MM.1S (cell line): ENCODE measurements at regions not wholly inside any gene's neighbourhood (a gene's known extent, or its start where the extent isn't known, plus 50 kb on each side); places are given as distances from the start of the nearest gene placed in this dataset.

Source experiments
- DNase-seq: peaks from one replicate; pipeline ENCODE4 v3.0.0-alpha.2; 2015
- H2AFZ ChIP-seq: fragments of 300-600 bp; sonication (generic); 2 replicates; pipeline ENCODE4 v1.6.0; 2016; ENCODE audit warnings: antibody characterized with exemption, low read length
- H3F3A ChIP-seq: fragments of 300-600 bp; sonication (generic); 2 replicates; pipeline ENCODE4 v1.6.1; 2016; ENCODE audit warnings: mild to moderate bottlenecking, antibody characterized with exemption, low read length, moderate library complexity, mixed read lengths; ENCODE audit not compliant: insufficient read depth
- H3K27ac ChIP-seq: fragments of 300-600 bp; sonication (generic); 2 replicates; pipeline ENCODE4 v1.5.1; 2016; ENCODE audit warnings: mild to moderate bottlenecking, low read length
- H3K27me3 ChIP-seq: fragments of 300-600 bp; sonication (generic); replicated peaks from 2 replicates; pipeline ENCODE4 v1.6.0; 2016; ENCODE audit warnings: low read length; ENCODE audit not compliant: insufficient read depth
- H3K36me3 ChIP-seq: fragments of 300-600 bp; sonication (generic); replicated peaks from 2 replicates; pipeline ENCODE4 v1.6.1; 2016; ENCODE audit warnings: mild to moderate bottlenecking, low read length, mixed read lengths; ENCODE audit not compliant: insufficient read depth
- H3K4me1 ChIP-seq: fragments of 300-600 bp; sonication (generic); 2 replicates; pipeline ENCODE4 v1.6.1; 2016; ENCODE audit warnings: low read length, mixed read lengths
- H3K4me2 ChIP-seq: fragments of 300-600 bp; sonication (generic); 2 replicates; pipeline ENCODE4 v1.6.0; 2016; ENCODE audit warnings: low read depth, low read length
- H3K4me3 ChIP-seq: fragments of 300-600 bp; sonication (generic); 2 replicates; pipeline ENCODE4 v1.5.1; 2016; ENCODE audit warnings: low read length, mixed read lengths
- H3K79me2 ChIP-seq: fragments of 300-600 bp; sonication (generic); 2 replicates; pipeline ENCODE4 v1.6.1; 2016; ENCODE audit warnings: mixed run types, low read length, mixed read lengths
- H3K9ac ChIP-seq: fragments of 300-600 bp; sonication (generic); 2 replicates; pipeline ENCODE4 v1.6.1; 2016; ENCODE audit warnings: low read length, mixed read lengths
- H3K9me2 ChIP-seq: fragments of 300-600 bp; sonication (generic); replicated peaks from 2 replicates; pipeline ENCODE4 v1.6.1; 2016; ENCODE audit warnings: mild to moderate bottlenecking, low read length, mixed read lengths; ENCODE audit not compliant: insufficient read depth
- H3K9me3 ChIP-seq: fragments of 300-600 bp; sonication (generic); replicated peaks from 2 replicates; pipeline ENCODE4 v1.6.1; 2016; ENCODE audit warnings: mild to moderate bottlenecking, low read length, mixed read lengths; ENCODE audit not compliant: insufficient read depth
- H4K20me1 ChIP-seq: fragments of 300-600 bp; sonication (generic); 2 replicates; pipeline ENCODE4 v1.6.1; 2016; ENCODE audit warnings: mild to moderate bottlenecking, low read length, moderate library complexity, mixed read lengths; ENCODE audit not compliant: insufficient read depth
- EZH2 ChIP-seq: fragments of 300-600 bp; sonication (generic); optimal IDR thresholded peaks from 2 replicates; pipeline ENCODE3; 2017; ENCODE audit warnings: low read depth, mild to moderate bottlenecking, antibody characterized with exemption, low read length, mixed read lengths
- EZH2phosphoT487 ChIP-seq: fragments of 300-600 bp; sonication (generic); IDR thresholded peaks from 2 replicates; pipeline ENCODE4 v1.6.1; 2018; ENCODE audit warnings: antibody characterized with exemption, low read length
- TF ChIP-seq, protein P1 (sequence below): fragments of 300-600 bp; sonication (generic); IDR thresholded peaks from 2 replicates; pipeline ENCODE4 v1.5.1; 2016; ENCODE audit warnings: antibody characterized with exemption, low read length, mixed read lengths

DNA sequence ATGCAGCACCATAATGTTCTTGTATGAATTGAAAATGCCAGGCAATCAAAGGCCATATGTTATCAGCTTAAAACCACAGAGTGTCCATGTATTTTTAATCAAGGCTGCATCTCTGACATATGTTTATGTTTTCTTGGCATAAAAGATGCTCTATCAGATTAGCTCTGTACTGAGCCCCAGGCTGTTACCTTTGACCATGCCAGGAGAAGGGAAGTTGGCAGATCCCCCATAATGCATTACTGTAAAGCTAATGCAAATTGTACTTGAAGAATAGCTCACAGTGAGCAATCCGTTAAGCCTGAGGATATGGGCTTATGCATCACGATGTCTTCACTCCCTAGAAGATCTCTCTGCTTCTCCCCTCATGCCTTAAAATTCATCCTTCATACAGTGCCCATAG is 414.4 kb downstream of the BRINP1 start:
- Histone ChIP-seq H3F3A (no peaks in the 10 kb centered on the region), H3K27me3 (no peaks in the 10 kb centered on the region), H3K9me3 (no peaks in the 10 kb centered on the region), H3K9ac (no peak overlapping the region), H3K9me2 (no peaks in the 10 kb centered on the region), H3K79me2 (no peaks in the 10 kb centered on the region), H3K4me3 (no peak overlapping the region), H3K4me1 (no peaks in the 10 kb centered on the region), H3K36me3 (no peaks in the 10 kb centered on the region), H2AFZ (no peak overlapping the region), H3K4me2 (no peak overlapping the region), H3K27ac (no peak overlapping the region), H4K20me1 (no peaks in the 10 kb centered on the region)
- TF ChIP-seq, protein P1, sequence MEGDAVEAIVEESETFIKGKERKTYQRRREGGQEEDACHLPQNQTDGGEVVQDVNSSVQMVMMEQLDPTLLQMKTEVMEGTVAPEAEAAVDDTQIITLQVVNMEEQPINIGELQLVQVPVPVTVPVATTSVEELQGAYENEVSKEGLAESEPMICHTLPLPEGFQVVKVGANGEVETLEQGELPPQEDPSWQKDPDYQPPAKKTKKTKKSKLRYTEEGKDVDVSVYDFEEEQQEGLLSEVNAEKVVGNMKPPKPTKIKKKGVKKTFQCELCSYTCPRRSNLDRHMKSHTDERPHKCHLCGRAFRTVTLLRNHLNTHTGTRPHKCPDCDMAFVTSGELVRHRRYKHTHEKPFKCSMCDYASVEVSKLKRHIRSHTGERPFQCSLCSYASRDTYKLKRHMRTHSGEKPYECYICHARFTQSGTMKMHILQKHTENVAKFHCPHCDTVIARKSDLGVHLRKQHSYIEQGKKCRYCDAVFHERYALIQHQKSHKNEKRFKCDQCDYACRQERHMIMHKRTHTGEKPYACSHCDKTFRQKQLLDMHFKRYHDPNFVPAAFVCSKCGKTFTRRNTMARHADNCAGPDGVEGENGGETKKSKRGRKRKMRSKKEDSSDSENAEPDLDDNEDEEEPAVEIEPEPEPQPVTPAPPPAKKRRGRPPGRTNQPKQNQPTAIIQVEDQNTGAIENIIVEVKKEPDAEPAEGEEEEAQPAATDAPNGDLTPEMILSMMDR, result no peak
- TF ChIP-seq EZH2phosphoT487 (no peak), EZH2 (no peak)
- no peak for DNase-seq

DNA sequence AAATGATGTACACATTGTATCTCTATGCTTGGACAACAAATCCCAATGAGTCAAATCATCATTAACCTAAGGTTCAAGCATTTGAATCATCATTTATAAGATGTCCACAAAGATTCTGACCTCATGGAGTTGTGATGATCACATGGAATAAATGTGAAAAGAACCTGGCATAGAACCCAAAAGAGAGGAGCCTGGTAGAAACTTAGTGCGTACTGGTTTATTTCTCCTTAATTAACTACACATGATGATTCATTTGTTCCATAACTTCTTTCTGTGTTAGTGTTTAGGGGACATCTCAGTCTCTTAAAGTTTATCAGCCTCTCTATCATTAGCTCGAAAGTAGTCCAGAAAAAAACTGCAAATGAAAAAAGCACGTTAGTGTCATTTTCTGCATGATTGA is 411.6 kb downstream of the BRINP1 start:
- Histone ChIP-seq H3K79me2 (no peaks in the 10 kb centered on the region), H3F3A (no peaks in the 10 kb centered on the region), H3K9me2 (no peaks in the 10 kb centered on the region), H4K20me1 (no peaks in the 10 kb centered on the region), H3K4me2 (no peak overlapping the region), H3K4me1 (no peaks in the 10 kb centered on the region), H3K27ac (no peak overlapping the region), H3K9me3 (no peaks in the 10 kb centered on the region), H3K27me3 (no peaks in the 10 kb centered on the region), H3K9ac (no peak overlapping the region), H3K36me3 (no peaks in the 10 kb centered on the region), H3K4me3 (no peak overlapping the region), H2AFZ (no peak overlapping the region)
- TF ChIP-seq EZH2 (no peak), EZH2phosphoT487 (no peak)
- TF ChIP-seq, protein P1, result no peak
- no peak for DNase-seq

DNA sequence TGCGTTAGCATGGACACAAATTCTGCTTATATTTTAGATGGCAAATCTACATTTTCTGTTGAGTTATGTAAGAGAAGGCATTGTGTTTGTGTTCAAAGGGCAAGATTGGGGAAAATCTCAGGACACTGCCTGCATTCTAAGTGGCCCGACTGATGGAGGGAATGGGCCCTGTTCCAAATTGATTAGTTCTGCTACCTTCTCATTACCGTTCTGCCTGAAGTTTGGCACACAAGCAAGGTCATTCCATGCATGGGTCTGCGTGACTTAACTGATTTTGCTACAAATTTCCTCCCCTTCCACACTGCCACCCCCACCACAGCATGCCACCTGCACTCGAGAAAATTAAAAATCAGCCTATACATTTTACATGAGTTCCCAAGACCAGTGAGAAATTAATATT is 409.9 kb downstream of the BRINP1 start:
- H3K27me3 ChIP-seq, result no peaks in the 10 kb centered on the region
- H3K4me3 ChIP-seq, result no peak overlapping the region
- no peaks in the 10 kb centered on the region for H3F3A ChIP-seq
- no peaks in the 10 kb centered on the region for H4K20me1 ChIP-seq
- no peaks in the 10 kb centered on the region for H3K9me3 ChIP-seq
- no peaks in the 10 kb centered on the region for H3K79me2 ChIP-seq
- no peak overlapping the region for H3K4me2 ChIP-seq
- H3K36me3 ChIP-seq, result no peaks in the 10 kb centered on the region
- TF ChIP-seq EZH2 (no peak), EZH2phosphoT487 (no peak)
- TF ChIP-seq, protein P1, result no peak
- no peaks in the 10 kb centered on the region for H3K9me2 ChIP-seq
- H2AFZ ChIP-seq, result no peak overlapping the region
- no peak overlapping the region for H3K9ac ChIP-seq
- no peak overlapping the region for H3K27ac ChIP-seq
- no peaks in the 10 kb centered on the region for H3K4me1 ChIP-seq
- DNase-seq, result no peak

DNA sequence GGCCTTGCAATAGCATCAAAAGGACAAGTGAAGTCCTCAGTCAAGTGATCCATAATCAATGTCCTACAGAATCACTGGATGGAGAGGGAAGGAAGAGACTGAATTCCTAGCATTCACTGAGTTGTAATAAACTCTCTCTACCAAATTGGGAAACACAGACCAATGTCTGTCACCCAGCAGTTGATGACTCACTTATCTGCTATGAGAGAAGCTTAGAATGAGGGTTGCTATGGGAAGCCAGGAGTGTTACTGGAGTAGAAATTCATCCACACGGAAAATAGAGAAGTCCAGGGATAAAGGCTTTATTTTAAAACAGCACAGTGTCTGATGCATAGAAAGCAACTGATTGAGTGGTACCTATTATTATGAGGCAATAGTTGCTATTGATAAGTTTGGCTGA is 407.4 kb downstream of the BRINP1 start:
- Histone ChIP-seq H2AFZ (no peak overlapping the region), H3K36me3 (no peaks in the 10 kb centered on the region), H3K9me3 (no peaks in the 10 kb centered on the region), H3K27ac (no peak overlapping the region), H3K4me2 (no peak overlapping the region), H3K9ac (no peak overlapping the region), H3K27me3 (no peaks in the 10 kb centered on the region), H3K9me2 (no peaks in the 10 kb centered on the region), H3K79me2 (no peaks in the 10 kb centered on the region), H3F3A (no peaks in the 10 kb centered on the region), H3K4me1 (no peaks in the 10 kb centered on the region), H3K4me3 (no peak overlapping the region), H4K20me1 (no peaks in the 10 kb centered on the region)
- TF ChIP-seq EZH2 (no peak), EZH2phosphoT487 (no peak)
- TF ChIP-seq, protein P1, result no peak
- no peak for DNase-seq
